PC-9 (cell line): ENCODE measurements at regions not wholly inside any gene's neighbourhood (a gene's known extent, or its start where the extent isn't known, plus 50 kb on each side); places are given as distances from the start of the nearest gene placed in this dataset.

Source experiments
- BruUV-seq: library from RNA; stranded (reverse); fragments of 400-500 nt; replicated peaks from 2 replicates; lab custom pipeline; 2021; lab: Mats Ljungman, UMichigan
- CTCF ChIA-PET: fragments of 300-600 bp; sonication (Branson Sonifier 250); formaldehyde crosslinking; loops from one replicate; lab custom pipeline; 2022; ENCODE audit warnings: antibody characterized with exemption; lab: Charles Lee
- POLR2A ChIA-PET: fragments of 300-600 bp; sonication (Branson Sonifier 250); formaldehyde crosslinking; loops from one replicate; lab custom pipeline; 2022; ENCODE audit warnings: antibody characterized with exemption; ENCODE audit not compliant: unreplicated experiment; lab: Charles Lee
- DNase-seq, 2 experiments: peaks; one replicate each; pipeline versions ENCODE4 v3.0.0 to v3.0.0-alpha.2; 2015 to 2022; ENCODE audit warnings: mixed read lengths in 1 of 2
- H2AFZ ChIP-seq: fragments of 200-600 bp; sonication (generic); 2 replicates; pipeline ENCODE4 v1.8.1; 2017; ENCODE audit warnings: antibody characterized with exemption
- H3F3A ChIP-seq: fragments of 200-600 bp; sonication (generic); 2 replicates; pipeline ENCODE4 v1.8.1; 2017; ENCODE audit warnings: antibody characterized with exemption, mild to moderate bottlenecking, low read depth; ENCODE audit not compliant: insufficient read depth
- H3K27ac ChIP-seq: fragments of 200-600 bp; sonication (generic); 2 replicates; pipeline ENCODE4 v1.6.1; 2016; ENCODE audit warnings: mixed run types
- H3K27me3 ChIP-seq: fragments of 200-600 bp; sonication (generic); 2 replicates; pipeline ENCODE4 v1.6.1; 2016; ENCODE audit warnings: low read depth, mixed run types; ENCODE audit not compliant: insufficient read depth
- H3K36me3 ChIP-seq: fragments of 200-600 bp; sonication (generic); 2 replicates; pipeline ENCODE4 v1.6.1; 2016; ENCODE audit warnings: low read depth, mixed run types
- H3K4me1 ChIP-seq: fragments of 200-600 bp; sonication (generic); replicated peaks from 2 replicates; pipeline ENCODE4 v1.6.1; 2016; ENCODE audit warnings: mixed run types; ENCODE audit not compliant: insufficient read depth
- H3K4me2 ChIP-seq: fragments of 200-600 bp; sonication (generic); 2 replicates; pipeline ENCODE4 v1.6.1; 2017; ENCODE audit warnings: mixed run types
- H3K4me3 ChIP-seq: fragments of 200-600 bp; sonication (generic); 2 replicates; pipeline ENCODE4 v1.6.1; 2016; ENCODE audit warnings: mixed run types
- H3K79me2 ChIP-seq: fragments of 200-600 bp; sonication (generic); 2 replicates; pipeline ENCODE4 v1.6.1; 2017; ENCODE audit warnings: low read depth, mixed run types
- H3K9me2 ChIP-seq: fragments of 200-600 bp; sonication (generic); 2 replicates; pipeline ENCODE4 v1.8.1; 2017; ENCODE audit warnings: mild to moderate bottlenecking; ENCODE audit not compliant: insufficient read depth
- H3K9me3 ChIP-seq: fragments of 200-600 bp; sonication (generic); 2 replicates; pipeline ENCODE4 v1.8.1; 2016; ENCODE audit warnings: low read depth; ENCODE audit not compliant: insufficient read depth
- H4K20me1 ChIP-seq: fragments of 200-600 bp; sonication (generic); 2 replicates; pipeline ENCODE4 v1.8.1; 2017; ENCODE audit not compliant: insufficient read depth
- EZH2 ChIP-seq: fragments of 200-600 bp; sonication (generic); IDR thresholded peaks from 2 replicates; pipeline ENCODE4 v1.8.0; 2017; ENCODE audit warnings: antibody characterized with exemption, low read depth
- intact Hi-C: fragments of 100-400 bp; cut with micrococcal nuclease; formaldehyde crosslinking; loops from one replicate; pipeline ENCODE4 v1.10.0; 2022; ENCODE audit not compliant: unreplicated experiment
- TF ChIP-seq, protein P1 (sequence below): fragments of 200-600 bp; sonication (generic); conservative IDR thresholded peaks from 2 replicates; pipeline ENCODE4 v1.6.1; 2017; ENCODE audit warnings: mixed run types, antibody characterized with exemption, mild to moderate bottlenecking, moderate library complexity

DNA sequence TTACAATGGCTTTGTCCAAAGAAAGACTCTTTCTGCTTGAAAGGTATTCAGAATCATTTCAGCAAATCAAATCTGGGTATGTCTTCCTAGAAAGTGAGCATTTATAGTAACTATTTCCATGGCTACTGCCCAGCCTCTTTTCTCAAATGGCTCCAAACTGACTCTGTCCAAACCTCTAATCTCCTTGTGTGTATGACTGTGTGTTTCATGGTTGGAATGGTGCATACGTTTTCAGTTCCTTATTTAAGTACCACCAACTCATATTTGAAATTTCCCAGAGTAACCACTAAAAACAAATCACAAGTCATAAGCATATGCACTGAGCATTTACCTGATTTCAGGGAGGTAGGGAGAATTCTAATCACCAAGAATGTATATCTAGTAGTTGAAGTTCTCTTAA is 106.0 kb downstream of the TMEM144 start:
- Histone ChIP-seq H3K4me3 (no peak overlapping the region), H2AFZ (no peak overlapping the region), H3K36me3 (no peaks in the 10 kb centered on the region), H3F3A (no peaks in the 10 kb centered on the region), H3K79me2 (no peaks in the 10 kb centered on the region), H3K27ac (no peak overlapping the region), H3K9me3 (peaks cover 3% of the 10 kb centered on the region; the same call in 1 of the 2 replicates), H3K4me1 (peaks cover 3% of the 10 kb centered on the region; the same call in 1 of the 2 replicates), H3K27me3 (no peaks in the 10 kb centered on the region), H4K20me1 (no peaks in the 10 kb centered on the region), H3K9me2 (no peaks in the 10 kb centered on the region), H3K4me2 (no peak overlapping the region)
- TF ChIP-seq, protein P1, sequence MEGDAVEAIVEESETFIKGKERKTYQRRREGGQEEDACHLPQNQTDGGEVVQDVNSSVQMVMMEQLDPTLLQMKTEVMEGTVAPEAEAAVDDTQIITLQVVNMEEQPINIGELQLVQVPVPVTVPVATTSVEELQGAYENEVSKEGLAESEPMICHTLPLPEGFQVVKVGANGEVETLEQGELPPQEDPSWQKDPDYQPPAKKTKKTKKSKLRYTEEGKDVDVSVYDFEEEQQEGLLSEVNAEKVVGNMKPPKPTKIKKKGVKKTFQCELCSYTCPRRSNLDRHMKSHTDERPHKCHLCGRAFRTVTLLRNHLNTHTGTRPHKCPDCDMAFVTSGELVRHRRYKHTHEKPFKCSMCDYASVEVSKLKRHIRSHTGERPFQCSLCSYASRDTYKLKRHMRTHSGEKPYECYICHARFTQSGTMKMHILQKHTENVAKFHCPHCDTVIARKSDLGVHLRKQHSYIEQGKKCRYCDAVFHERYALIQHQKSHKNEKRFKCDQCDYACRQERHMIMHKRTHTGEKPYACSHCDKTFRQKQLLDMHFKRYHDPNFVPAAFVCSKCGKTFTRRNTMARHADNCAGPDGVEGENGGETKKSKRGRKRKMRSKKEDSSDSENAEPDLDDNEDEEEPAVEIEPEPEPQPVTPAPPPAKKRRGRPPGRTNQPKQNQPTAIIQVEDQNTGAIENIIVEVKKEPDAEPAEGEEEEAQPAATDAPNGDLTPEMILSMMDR: no peak
- no peak for TF ChIP-seq EZH2
- BruUV-seq: no TSS peak
- ChIA-PET POLR2A (no interaction called here), CTCF (no interaction called here)
- no peak for DNase-seq
- intact Hi-C loops: no loop called here

DNA sequence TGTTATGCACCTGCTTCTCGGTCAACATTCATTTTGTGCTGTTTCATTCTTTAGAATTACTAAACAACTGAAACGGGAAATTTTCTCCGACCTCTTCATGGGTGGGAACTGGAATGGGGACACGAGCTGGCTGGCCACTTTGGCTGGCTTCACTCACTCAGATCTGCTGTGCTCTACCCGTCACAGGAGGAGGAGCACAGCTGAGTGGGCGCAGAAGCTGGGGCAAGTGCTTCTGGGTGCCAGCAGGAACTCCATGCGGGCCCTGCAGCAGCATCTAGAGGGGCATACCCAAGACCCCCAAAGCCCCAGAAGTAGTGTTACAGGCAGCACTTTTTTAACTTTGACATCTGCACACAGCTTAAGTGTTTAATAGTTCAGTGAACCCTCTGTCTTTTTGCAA is 109.6 kb downstream of the TMEM144 start:
- Histone ChIP-seq H3K9me3 (peaks cover 3% of the 10 kb centered on the region; the same call in 1 of the 2 replicates), H3K36me3 (no peaks in the 10 kb centered on the region), H3K4me3 (no peak overlapping the region), H2AFZ (no peak overlapping the region), H3K9me2 (no peaks in the 10 kb centered on the region), H3K27me3 (no peaks in the 10 kb centered on the region), H3F3A (no peaks in the 10 kb centered on the region), H4K20me1 (no peaks in the 10 kb centered on the region), H3K79me2 (no peaks in the 10 kb centered on the region), H3K4me1 (peaks cover 2% of the 10 kb centered on the region; the same call in 1 of the 2 replicates), H3K4me2 (no peak overlapping the region), H3K27ac (no peak overlapping the region)
- BruUV-seq: no TSS peak
- ChIA-PET CTCF (no interaction called here), POLR2A (interaction anchor here (0.6 kb wide), 1 partner anchor 11 kb away, joined by 5 read pairs; no protein-coding TSS in a partner anchor)
- DNase-seq: no peak
- intact Hi-C loops: no loop called here
- TF ChIP-seq, protein P1: no peak
- TF ChIP-seq EZH2: no peak

- POLR2A ChIA-PET: no interaction called here
- intact Hi-C loops: no loop called here
- no peak overlapping the region for H3K4me2 ChIP-seq
These were observed 111.8 kb downstream of the TMEM144 start for GRCh38 chr4:158322109-158322508.

More at GRCh38 chr4:158322109-158322508, 111.8 kb downstream of the TMEM144 start:
- Histone ChIP-seq H3K4me1 (no peaks in the 10 kb centered on the region), H4K20me1 (no peaks in the 10 kb centered on the region), H3K4me3 (no peak overlapping the region), H3K79me2 (no peaks in the 10 kb centered on the region), H2AFZ (no peak overlapping the region), H3K27ac (no peak overlapping the region), H3K27me3 (no peaks in the 10 kb centered on the region), H3K9me3 (no peaks in the 10 kb centered on the region), H3F3A (no peaks in the 10 kb centered on the region), H3K36me3 (no peaks in the 10 kb centered on the region), H3K9me2 (no peaks in the 10 kb centered on the region)
- CTCF ChIA-PET: no interaction called here
- BruUV-seq: no TSS peak
- DNase-seq: no peak
- TF ChIP-seq, protein P1: no peak
- TF ChIP-seq EZH2: no peak
